Femur (tissue), 1 donor: ENCODE measurements at regions not wholly inside any gene's neighbourhood (a gene's known extent, or its start where the extent isn't known, plus 50 kb on each side); places are given as distances from the start of the nearest gene placed in this dataset.

Experiments
- DNase-seq: peaks from one replicate; pipeline ENCODE4 v3.0.0-alpha.2; 2017

GRCh38 chr1:213375002-213375401 lies 324.0 kb downstream of the RPS6KC1 start:
- no peak for DNase-seq

- no peak for DNase-seq
Observed at GRCh38 chr1:213376862-213377372, 325.9 kb downstream of the RPS6KC1 start.

GRCh38 chr1:213380865-213381264 lies 329.8 kb downstream of the RPS6KC1 start:
- DNase-seq, result no peak

GRCh38 chr1:213381572-213382084 lies 330.6 kb downstream of the RPS6KC1 start:
- peak; percentile 69 for DNase-seq

GRCh38 chr1:213383465-213383864 lies 332.4 kb downstream of the RPS6KC1 start:
- DNase-seq, result no peak

- DNase-seq, result no peak
Observed at GRCh38 chr1:213385201-213385600, 334.2 kb downstream of the RPS6KC1 start.

GRCh38 chr1:213385806-213386324 lies 334.8 kb downstream of the RPS6KC1 start:
- DNase-seq, result no peak

GRCh38 chr1:213387380-213388015 lies 336.5 kb downstream of the RPS6KC1 start:
- no peak for DNase-seq

GRCh38 chr1:213388199-213388598 lies 337.2 kb downstream of the RPS6KC1 start:
- DNase-seq, result no peak

GRCh38 chr1:213389061-213389581 lies 338.1 kb downstream of the RPS6KC1 start:
- DNase-seq, result no peak

GRCh38 chr1:213391445-213391844 lies 340.4 kb downstream of the RPS6KC1 start:
- DNase-seq, result no peak

GRCh38 chr1:213393860-213394259 lies 342.8 kb downstream of the RPS6KC1 start:
- no peak for DNase-seq

- DNase-seq, result no peak
Observed at GRCh38 chr1:213394837-213395236, 343.8 kb downstream of the RPS6KC1 start.

- no peak for DNase-seq
Observed at GRCh38 chr1:213397638-213398037, 346.6 kb downstream of the RPS6KC1 start.

- DNase-seq, result no peak
Observed at GRCh38 chr1:213399695-213400094, 348.7 kb downstream of the RPS6KC1 start.

GRCh38 chr1:213409208-213409631 lies 358.2 kb downstream of the RPS6KC1 start:
- DNase-seq, result no peak

- DNase-seq, result no peak
Observed at GRCh38 chr1:213409971-213410370, 358.9 kb downstream of the RPS6KC1 start.

GRCh38 chr1:213414346-213414745 lies 363.3 kb downstream of the RPS6KC1 start:
- DNase-seq, result no peak

GRCh38 chr1:213414911-213415310 lies 363.9 kb downstream of the RPS6KC1 start:
- DNase-seq, result no peak

GRCh38 chr1:213415691-213416380 lies 364.8 kb downstream of the RPS6KC1 start:
- no peak for DNase-seq

- no peak for DNase-seq
Observed at GRCh38 chr1:213416461-213417224, 365.6 kb downstream of the RPS6KC1 start.

GRCh38 chr1:213417225-213417820 lies 366.3 kb downstream of the RPS6KC1 start:
- DNase-seq, result no peak
